IPS-18a (cell line): ENCODE measurements at regions not wholly inside any gene's neighbourhood (a gene's known extent, or its start where the extent isn't known, plus 50 kb on each side); places are given as distances from the start of the nearest gene placed in this dataset.

Experiments used
- H3K27ac ChIP-seq: one replicate; pipeline ENCODE4 v1.5.1; 2013; ENCODE audit warnings: low read length
- H3K27me3 ChIP-seq: one replicate; pipeline ENCODE4 v1.6.1; 2013; ENCODE audit warnings: mild to moderate bottlenecking, low read length; ENCODE audit not compliant: control insufficient read depth, insufficient read depth
- H3K36me3 ChIP-seq: one replicate; pipeline ENCODE4 v1.6.1; 2013; ENCODE audit warnings: low read depth, low read length; ENCODE audit not compliant: control insufficient read depth
- H3K4me1 ChIP-seq: one replicate; pipeline ENCODE4 v1.6.1; 2013; ENCODE audit warnings: low read depth, low read length; ENCODE audit not compliant: control insufficient read depth
- H3K4me3 ChIP-seq: one replicate; pipeline ENCODE4 v1.5.1; 2013; ENCODE audit warnings: low read length
- H3K9ac ChIP-seq: one replicate; pipeline ENCODE4 v1.6.1; 2013; ENCODE audit warnings: mild to moderate bottlenecking, low read length, moderate library complexity
- H3K9me3 ChIP-seq: one replicate; pipeline ENCODE4 v1.6.1; 2013; ENCODE audit warnings: low read depth, low read length; ENCODE audit not compliant: control insufficient read depth

- H3K27me3 ChIP-seq: no peaks in the 10 kb centered on the region
- H3K4me1 ChIP-seq: no peaks in the 10 kb centered on the region
- H3K9me3 ChIP-seq: no peaks in the 10 kb centered on the region
- H3K4me3 ChIP-seq: no peak overlapping the region
- no peaks in the 10 kb centered on the region for H3K36me3 ChIP-seq
- H3K9ac ChIP-seq: no peak overlapping the region
- H3K27ac ChIP-seq: no peak overlapping the region
Observed at GRCh38 chr4:181659876-181660275, 583.3 kb upstream of the TENM3 start.

- Histone ChIP-seq H3K9me3 (no peaks in the 10 kb centered on the region), H3K27me3 (no peaks in the 10 kb centered on the region), H3K9ac (no peak overlapping the region), H3K36me3 (no peaks in the 10 kb centered on the region), H3K4me3 (no peak overlapping the region), H3K4me1 (no peaks in the 10 kb centered on the region), H3K27ac (no peak overlapping the region)
Observed at GRCh38 chr4:181661090-181661489, 582.1 kb upstream of the TENM3 start.

- Histone ChIP-seq H3K9me3 (no peaks in the 10 kb centered on the region), H3K9ac (no peak overlapping the region), H3K27me3 (no peaks in the 10 kb centered on the region), H3K36me3 (no peaks in the 10 kb centered on the region), H3K27ac (no peak overlapping the region), H3K4me1 (no peaks in the 10 kb centered on the region), H3K4me3 (no peak overlapping the region)
Observed at GRCh38 chr4:181661923-181662322, 581.3 kb upstream of the TENM3 start.

GRCh38 chr4:181662383-181662782 lies 580.8 kb upstream of the TENM3 start:
- no peaks in the 10 kb centered on the region for H3K4me1 ChIP-seq
- no peaks in the 10 kb centered on the region for H3K9me3 ChIP-seq
- H3K27me3 ChIP-seq: no peaks in the 10 kb centered on the region
- no peak overlapping the region for H3K4me3 ChIP-seq
- H3K27ac ChIP-seq: no peak overlapping the region
- no peaks in the 10 kb centered on the region for H3K36me3 ChIP-seq
- H3K9ac ChIP-seq: no peak overlapping the region

- Histone ChIP-seq H3K4me1 (no peaks in the 10 kb centered on the region), H3K27me3 (no peaks in the 10 kb centered on the region), H3K36me3 (no peaks in the 10 kb centered on the region), H3K9me3 (no peaks in the 10 kb centered on the region), H3K27ac (no peak overlapping the region), H3K9ac (no peak overlapping the region), H3K4me3 (no peak overlapping the region)
Observed at GRCh38 chr4:181670506-181670905, 572.7 kb upstream of the TENM3 start.

- Histone ChIP-seq H3K4me1 (no peaks in the 10 kb centered on the region), H3K4me3 (no peak overlapping the region), H3K9ac (no peak overlapping the region), H3K27ac (no peak overlapping the region), H3K36me3 (no peaks in the 10 kb centered on the region), H3K9me3 (no peaks in the 10 kb centered on the region), H3K27me3 (no peaks in the 10 kb centered on the region)
Observed at GRCh38 chr4:181671672-181672071, 571.5 kb upstream of the TENM3 start.

- no peaks in the 10 kb centered on the region for H3K36me3 ChIP-seq
- no peak overlapping the region for H3K4me3 ChIP-seq
- H3K4me1 ChIP-seq: no peaks in the 10 kb centered on the region
- no peaks in the 10 kb centered on the region for H3K9me3 ChIP-seq
- no peak overlapping the region for H3K9ac ChIP-seq
- no peak overlapping the region for H3K27ac ChIP-seq
- no peaks in the 10 kb centered on the region for H3K27me3 ChIP-seq
Observed at GRCh38 chr4:181672751-181673150, 570.5 kb upstream of the TENM3 start.

GRCh38 chr4:181674315-181674875 lies 568.8 kb upstream of the TENM3 start:
- Histone ChIP-seq H3K9ac (no peak overlapping the region), H3K27ac (no peak overlapping the region), H3K9me3 (no peaks in the 10 kb centered on the region), H3K36me3 (no peaks in the 10 kb centered on the region), H3K4me3 (no peak overlapping the region), H3K27me3 (no peaks in the 10 kb centered on the region), H3K4me1 (no peaks in the 10 kb centered on the region)

GRCh38 chr4:181676546-181676945 lies 566.7 kb upstream of the TENM3 start:
- no peak overlapping the region for H3K27ac ChIP-seq
- no peaks in the 10 kb centered on the region for H3K27me3 ChIP-seq
- H3K9me3 ChIP-seq: no peaks in the 10 kb centered on the region
- H3K4me1 ChIP-seq: no peaks in the 10 kb centered on the region
- no peaks in the 10 kb centered on the region for H3K36me3 ChIP-seq
- no peak overlapping the region for H3K4me3 ChIP-seq
- H3K9ac ChIP-seq: no peak overlapping the region

- no peaks in the 10 kb centered on the region for H3K9me3 ChIP-seq
- no peaks in the 10 kb centered on the region for H3K36me3 ChIP-seq
- no peak overlapping the region for H3K4me3 ChIP-seq
- no peaks in the 10 kb centered on the region for H3K27me3 ChIP-seq
- H3K4me1 ChIP-seq: no peaks in the 10 kb centered on the region
- H3K27ac ChIP-seq: no peak overlapping the region
- no peak overlapping the region for H3K9ac ChIP-seq
Observed at GRCh38 chr4:181677201-181677600, 566.0 kb upstream of the TENM3 start.

- H3K9ac ChIP-seq: no peak overlapping the region
- H3K27ac ChIP-seq: no peak overlapping the region
- H3K36me3 ChIP-seq: no peaks in the 10 kb centered on the region
- H3K27me3 ChIP-seq: no peaks in the 10 kb centered on the region
- H3K9me3 ChIP-seq: no peaks in the 10 kb centered on the region
- no peaks in the 10 kb centered on the region for H3K4me1 ChIP-seq
- H3K4me3 ChIP-seq: no peak overlapping the region
Observed at GRCh38 chr4:181677621-181678020, 565.6 kb upstream of the TENM3 start.

- Histone ChIP-seq H3K27ac (no peak overlapping the region), H3K9me3 (no peaks in the 10 kb centered on the region), H3K4me1 (no peaks in the 10 kb centered on the region), H3K4me3 (no peak overlapping the region), H3K9ac (no peak overlapping the region), H3K36me3 (no peaks in the 10 kb centered on the region), H3K27me3 (no peaks in the 10 kb centered on the region)
Observed at GRCh38 chr4:181679754-181680153, 563.4 kb upstream of the TENM3 start.
